ENCODE measurements at regions not wholly inside any gene's neighbourhood (a gene's known extent, or its start where the extent isn't known, plus 50 kb on each side); places are given as distances from the start of the nearest gene placed in this dataset.
"Not testable (repeated sequence)": the region's sequence is repeated elsewhere in the genome, so short reads cannot be mapped to it uniquely, and the experiment has no call there.

DNA sequence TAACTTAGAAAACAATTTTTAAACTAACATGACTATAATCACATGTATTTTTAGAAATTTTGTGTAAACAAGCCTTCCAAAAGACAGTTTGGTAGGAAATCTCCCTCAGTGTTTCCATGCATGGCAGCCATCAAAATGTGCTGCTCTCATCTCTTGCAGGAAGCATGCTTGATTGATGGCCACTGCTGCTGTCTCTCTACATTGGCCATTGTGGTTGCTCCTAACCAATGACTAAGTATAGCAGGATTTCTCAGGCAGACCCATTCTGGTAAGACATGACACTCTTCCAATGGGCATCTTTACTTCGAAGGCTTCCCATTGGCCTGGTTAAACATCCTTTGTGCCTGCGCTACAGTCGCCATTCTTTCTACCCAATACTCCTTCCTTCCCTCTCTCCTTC lies 78.9 kb upstream of the GUCY1A1 start:
- no peaks in the 10 kb centered on the region for H3K36me3 Mint-ChIP-seq (ENCODE audit: low read depth, unreplicated experiment)
- TF ChIP-seq, protein P1, sequence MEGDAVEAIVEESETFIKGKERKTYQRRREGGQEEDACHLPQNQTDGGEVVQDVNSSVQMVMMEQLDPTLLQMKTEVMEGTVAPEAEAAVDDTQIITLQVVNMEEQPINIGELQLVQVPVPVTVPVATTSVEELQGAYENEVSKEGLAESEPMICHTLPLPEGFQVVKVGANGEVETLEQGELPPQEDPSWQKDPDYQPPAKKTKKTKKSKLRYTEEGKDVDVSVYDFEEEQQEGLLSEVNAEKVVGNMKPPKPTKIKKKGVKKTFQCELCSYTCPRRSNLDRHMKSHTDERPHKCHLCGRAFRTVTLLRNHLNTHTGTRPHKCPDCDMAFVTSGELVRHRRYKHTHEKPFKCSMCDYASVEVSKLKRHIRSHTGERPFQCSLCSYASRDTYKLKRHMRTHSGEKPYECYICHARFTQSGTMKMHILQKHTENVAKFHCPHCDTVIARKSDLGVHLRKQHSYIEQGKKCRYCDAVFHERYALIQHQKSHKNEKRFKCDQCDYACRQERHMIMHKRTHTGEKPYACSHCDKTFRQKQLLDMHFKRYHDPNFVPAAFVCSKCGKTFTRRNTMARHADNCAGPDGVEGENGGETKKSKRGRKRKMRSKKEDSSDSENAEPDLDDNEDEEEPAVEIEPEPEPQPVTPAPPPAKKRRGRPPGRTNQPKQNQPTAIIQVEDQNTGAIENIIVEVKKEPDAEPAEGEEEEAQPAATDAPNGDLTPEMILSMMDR (IDR thresholded peaks at IDR 0.05; ENCODE audit: unreplicated experiment) = no peak
- no peaks in the 10 kb centered on the region for H3K4me1 Mint-ChIP-seq (ENCODE audit: unreplicated experiment)
- H3K9me3 Mint-ChIP-seq (ENCODE audit: unreplicated experiment) = no peaks in the 10 kb centered on the region
- H3K4me3 Mint-ChIP-seq (ENCODE audit: unreplicated experiment) = no peak overlapping the region
- H3K27me3 Mint-ChIP-seq (ENCODE audit: unreplicated experiment) = no peaks in the 10 kb centered on the region
- DNase-seq (ENCODE audit: low spot score) = no peak
- H3K27ac Mint-ChIP-seq (ENCODE audit: unreplicated experiment) = no peak overlapping the region

DNA sequence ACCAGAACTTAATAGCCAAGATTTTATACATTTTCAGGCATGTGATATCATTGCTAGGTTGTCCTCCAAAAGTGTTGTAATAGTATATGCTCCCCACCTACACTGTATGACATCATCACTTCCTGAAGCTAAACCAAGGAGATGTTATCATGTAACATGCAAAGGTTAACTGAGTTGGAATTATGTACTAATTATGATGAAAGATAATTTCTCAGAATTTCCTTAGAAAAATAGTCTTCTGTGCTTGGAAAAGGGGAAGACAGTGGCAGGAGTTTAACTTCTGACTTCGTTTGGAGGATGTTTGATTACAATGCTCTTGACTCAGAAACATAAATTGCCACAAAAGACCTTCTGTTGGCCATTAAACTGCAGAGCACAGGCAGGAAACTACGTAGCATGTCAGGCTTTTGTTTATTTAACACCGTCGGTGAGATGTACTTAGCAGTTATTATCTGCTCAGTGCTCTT lies 83.6 kb upstream of the GUCY1A1 start:
- no peak overlapping the region for H3K27ac Mint-ChIP-seq (ENCODE audit: unreplicated experiment)
- H3K36me3 Mint-ChIP-seq (ENCODE audit: low read depth, unreplicated experiment) = no peaks in the 10 kb centered on the region
- no peaks in the 10 kb centered on the region for H3K9me3 Mint-ChIP-seq (ENCODE audit: unreplicated experiment)
- no peak for DNase-seq (ENCODE audit: low spot score)
- H3K27me3 Mint-ChIP-seq (ENCODE audit: unreplicated experiment) = no peaks in the 10 kb centered on the region
- no peak overlapping the region for H3K4me3 Mint-ChIP-seq (ENCODE audit: unreplicated experiment)
- TF ChIP-seq, protein P1 (IDR thresholded peaks at IDR 0.05; ENCODE audit: unreplicated experiment) = no peak
- peaks cover 3% of the 10 kb centered on the region for H3K4me1 Mint-ChIP-seq (ENCODE audit: unreplicated experiment)

DNA sequence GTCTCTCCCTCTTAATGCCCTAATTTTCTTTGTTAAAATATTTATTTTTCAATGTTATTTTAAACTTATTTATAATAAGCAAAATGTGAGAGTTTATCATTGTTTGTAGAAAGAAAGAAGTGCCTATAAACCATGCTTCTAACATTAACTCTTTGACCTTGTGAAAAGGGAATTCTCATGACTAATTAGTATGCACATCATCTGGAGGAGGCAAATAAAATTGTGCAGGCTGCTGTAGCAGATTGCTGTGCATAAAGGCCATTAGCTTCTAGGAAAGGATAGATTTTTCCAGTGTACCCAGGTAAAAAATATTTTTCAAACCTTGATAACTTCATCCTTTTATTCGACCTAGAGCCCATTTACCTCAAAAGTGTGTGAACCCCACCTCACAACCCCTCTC lies 84.6 kb upstream of the GUCY1A1 start:
- H3K36me3 Mint-ChIP-seq (ENCODE audit: low read depth, unreplicated experiment) = no peaks in the 10 kb centered on the region
- no peak overlapping the region for H3K27ac Mint-ChIP-seq (ENCODE audit: unreplicated experiment)
- H3K4me1 Mint-ChIP-seq (ENCODE audit: unreplicated experiment) = peaks cover 3% of the 10 kb centered on the region
- TF ChIP-seq, protein P1 (IDR thresholded peaks at IDR 0.05; ENCODE audit: unreplicated experiment) = no peak
- no peaks in the 10 kb centered on the region for H3K9me3 Mint-ChIP-seq (ENCODE audit: unreplicated experiment)
- DNase-seq (ENCODE audit: low spot score) = no peak
- no peak overlapping the region for H3K4me3 Mint-ChIP-seq (ENCODE audit: unreplicated experiment)
- H3K27me3 Mint-ChIP-seq (ENCODE audit: unreplicated experiment) = no peaks in the 10 kb centered on the region

DNA sequence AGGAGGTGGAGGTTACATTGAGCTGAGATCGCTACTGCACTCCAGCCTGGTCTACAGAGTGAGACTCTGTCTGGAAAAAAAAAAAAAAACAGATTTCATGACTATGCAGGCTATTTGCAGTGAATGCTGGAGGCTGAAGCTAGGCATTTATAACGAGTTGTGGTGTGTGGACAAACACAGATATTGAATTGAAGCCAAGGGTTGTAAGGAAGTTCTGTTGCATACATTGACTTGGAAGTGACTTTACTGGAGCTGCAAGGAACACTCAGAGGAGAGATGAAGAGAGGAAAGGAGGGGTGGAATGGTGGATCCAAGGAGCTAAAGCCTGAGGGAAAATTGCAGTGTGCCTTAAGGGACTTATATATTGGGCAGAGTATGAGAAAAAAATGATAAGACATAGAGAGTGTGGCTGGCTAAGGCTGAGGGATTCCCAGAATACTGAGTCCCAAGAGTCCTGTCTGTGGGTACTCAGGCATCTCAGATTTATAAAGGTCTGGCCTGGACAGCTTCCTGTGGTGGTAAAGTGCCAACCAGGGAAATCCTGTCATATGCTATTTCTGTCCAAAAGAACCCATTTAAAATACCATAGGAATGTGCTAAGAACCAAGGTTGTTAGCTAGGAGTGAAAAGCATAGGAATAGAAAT lies 87.8 kb upstream of the GUCY1A1 start:
- no peak overlapping the region for H3K4me3 Mint-ChIP-seq (ENCODE audit: unreplicated experiment)
- no peaks in the 10 kb centered on the region for H3K9me3 Mint-ChIP-seq (ENCODE audit: unreplicated experiment)
- DNase-seq (ENCODE audit: low spot score) = no peak
- no peaks in the 10 kb centered on the region for H3K36me3 Mint-ChIP-seq (ENCODE audit: low read depth, unreplicated experiment)
- H3K4me1 Mint-ChIP-seq (ENCODE audit: unreplicated experiment) = peaks cover 3% of the 10 kb centered on the region
- no peaks in the 10 kb centered on the region for H3K27me3 Mint-ChIP-seq (ENCODE audit: unreplicated experiment)
- no peak overlapping the region for H3K27ac Mint-ChIP-seq (ENCODE audit: unreplicated experiment)
- TF ChIP-seq, protein P1 (IDR thresholded peaks at IDR 0.05; ENCODE audit: unreplicated experiment) = no peak

DNA sequence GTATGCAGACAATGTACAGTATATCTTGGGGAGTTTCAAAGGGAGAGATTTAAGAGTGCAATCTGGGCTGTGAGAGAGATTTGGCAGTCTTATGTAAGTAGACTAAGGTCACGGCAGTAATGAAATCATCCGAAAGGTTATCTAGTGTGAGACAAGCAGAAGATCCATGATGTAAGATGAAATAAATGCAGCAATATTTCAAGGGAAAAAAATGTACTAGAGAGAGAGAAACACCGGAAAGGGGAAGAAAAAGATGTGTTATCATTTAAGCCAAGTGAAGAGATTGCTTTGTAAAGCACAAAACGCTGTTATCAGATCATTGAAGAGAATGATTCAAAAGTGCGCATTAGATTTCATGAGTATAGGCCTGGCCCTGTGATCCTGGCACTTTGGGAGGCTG lies 88.4 kb upstream of the GUCY1A1 start:
- no peak overlapping the region for H3K27ac Mint-ChIP-seq (ENCODE audit: unreplicated experiment)
- peaks cover 3% of the 10 kb centered on the region for H3K4me1 Mint-ChIP-seq (ENCODE audit: unreplicated experiment)
- no peak overlapping the region for H3K4me3 Mint-ChIP-seq (ENCODE audit: unreplicated experiment)

DNA sequence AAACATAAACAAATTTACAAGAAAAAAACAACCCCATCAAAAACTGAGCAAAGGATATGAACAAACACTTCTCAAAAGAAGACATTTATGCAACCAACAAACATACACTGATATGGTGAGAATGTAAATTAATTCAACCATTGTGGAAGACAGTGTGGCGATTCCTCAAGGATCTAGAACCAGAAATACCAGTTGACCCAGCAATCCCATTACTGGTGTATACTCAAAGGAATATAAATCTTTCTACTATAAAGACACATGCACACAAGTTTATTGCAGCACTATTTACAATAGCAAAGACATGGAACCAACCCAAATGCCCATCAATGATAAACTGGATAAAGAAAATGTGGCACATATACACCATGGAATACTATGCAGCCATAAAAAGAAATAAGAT lies 92.3 kb upstream of the GUCY1A1 start:
- not testable (repeated sequence) for DNase-seq (ENCODE audit: low spot score); H3K27me3 Mint-ChIP-seq (ENCODE audit: unreplicated experiment); H3K27ac Mint-ChIP-seq (ENCODE audit: unreplicated experiment); H3K4me3 Mint-ChIP-seq (ENCODE audit: unreplicated experiment); H3K36me3 Mint-ChIP-seq (ENCODE audit: low read depth, unreplicated experiment); H3K4me1 Mint-ChIP-seq (ENCODE audit: unreplicated experiment); H3K9me3 Mint-ChIP-seq (ENCODE audit: unreplicated experiment)

More for the DNA sequence above, 88.4 kb upstream of the GUCY1A1 start:
- TF ChIP-seq, protein P1 (IDR thresholded peaks at IDR 0.05; ENCODE audit: unreplicated experiment) = no peak
- no peak for DNase-seq (ENCODE audit: low spot score)
- no peaks in the 10 kb centered on the region for H3K36me3 Mint-ChIP-seq (ENCODE audit: low read depth, unreplicated experiment)
- H3K9me3 Mint-ChIP-seq (ENCODE audit: unreplicated experiment) = no peaks in the 10 kb centered on the region
- no peaks in the 10 kb centered on the region for H3K27me3 Mint-ChIP-seq (ENCODE audit: unreplicated experiment)
